RWPE2 (cell line): ENCODE measurements at regions not wholly inside any gene's neighbourhood (a gene's known extent, or its start where the extent isn't known, plus 50 kb on each side); places are given as distances from the start of the nearest gene placed in this dataset.

ENCODE experiments used
- ATAC-seq: fragments of 200-7000 bp; cut with Tn5 transposase; 3 replicates; pipeline ENCODE4 v1.9.1; 2021; ENCODE audit warnings: low read depth
- DNase-seq: peaks from one replicate; pipeline ENCODE4 v3.0.0-alpha.2; 2020; ENCODE audit warnings: low spot score
- H3K27ac ChIP-seq: fragments of 450-650 bp; 2 replicates; pipeline ENCODE4 v1.5.1; 2017; ENCODE audit warnings: mild to moderate bottlenecking; ENCODE audit not compliant: poor library complexity, severe bottlenecking
- H3K27me3 ChIP-seq: fragments of 250-450 bp; sonication (Bioruptor Pico); 2 replicates; pipeline ENCODE4 v1.5.1; 2021; ENCODE audit warnings: mild to moderate bottlenecking, moderate library complexity; ENCODE audit not compliant: insufficient read depth, poor library complexity, severe bottlenecking
- H3K36me3 ChIP-seq: fragments of 250-450 bp; sonication (Bioruptor Pico); 2 replicates; pipeline ENCODE4 v1.5.1; 2020; ENCODE audit warnings: low read depth, mild to moderate bottlenecking, moderate library complexity
- H3K4me1 ChIP-seq: fragments of 250-450 bp; sonication (Bioruptor Pico); 2 replicates; pipeline ENCODE4 v1.5.1; 2021; ENCODE audit warnings: mild to moderate bottlenecking, moderate library complexity; ENCODE audit not compliant: insufficient read depth, poor library complexity, severe bottlenecking
- H3K4me3 ChIP-seq: fragments of 250-450 bp; sonication (Bioruptor Pico); 2 replicates; pipeline ENCODE4 v1.5.1; 2021; ENCODE audit warnings: mild to moderate bottlenecking, moderate library complexity; ENCODE audit not compliant: severe bottlenecking
- H3K9me3 ChIP-seq: fragments of 250-450 bp; sonication (Bioruptor Pico); 2 replicates; pipeline ENCODE4 v1.5.1; 2021; ENCODE audit warnings: mild to moderate bottlenecking, moderate library complexity; ENCODE audit not compliant: severe bottlenecking
- TF ChIP-seq, protein P1 (sequence below): fragments of 450-650 bp; IDR thresholded peaks from one replicate; pipeline ENCODE4 v1.5.1; 2017; ENCODE audit warnings: mild to moderate bottlenecking, moderate library complexity; ENCODE audit not compliant: poor library complexity, severe bottlenecking

DNA sequence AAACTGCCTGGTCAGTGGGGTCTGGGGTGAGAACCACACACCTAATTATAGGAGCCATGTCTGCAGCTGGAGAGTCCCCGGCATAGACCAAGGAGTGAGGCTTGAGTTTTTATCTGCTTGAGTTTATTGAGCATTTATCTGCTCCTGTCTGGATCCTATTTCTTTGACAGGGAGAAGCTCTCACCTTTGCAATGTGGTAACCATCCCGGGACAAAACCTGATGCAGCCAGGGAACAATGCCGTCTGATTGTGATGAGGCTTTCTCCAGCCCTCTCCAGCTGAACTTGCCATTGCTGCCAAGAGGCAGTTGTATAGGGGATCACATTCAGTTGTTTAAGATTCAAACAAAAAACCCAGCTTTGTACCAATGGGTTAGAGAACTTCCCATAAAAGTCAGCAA is 324.4 kb downstream of the TSN start:
- TF ChIP-seq, protein P1, sequence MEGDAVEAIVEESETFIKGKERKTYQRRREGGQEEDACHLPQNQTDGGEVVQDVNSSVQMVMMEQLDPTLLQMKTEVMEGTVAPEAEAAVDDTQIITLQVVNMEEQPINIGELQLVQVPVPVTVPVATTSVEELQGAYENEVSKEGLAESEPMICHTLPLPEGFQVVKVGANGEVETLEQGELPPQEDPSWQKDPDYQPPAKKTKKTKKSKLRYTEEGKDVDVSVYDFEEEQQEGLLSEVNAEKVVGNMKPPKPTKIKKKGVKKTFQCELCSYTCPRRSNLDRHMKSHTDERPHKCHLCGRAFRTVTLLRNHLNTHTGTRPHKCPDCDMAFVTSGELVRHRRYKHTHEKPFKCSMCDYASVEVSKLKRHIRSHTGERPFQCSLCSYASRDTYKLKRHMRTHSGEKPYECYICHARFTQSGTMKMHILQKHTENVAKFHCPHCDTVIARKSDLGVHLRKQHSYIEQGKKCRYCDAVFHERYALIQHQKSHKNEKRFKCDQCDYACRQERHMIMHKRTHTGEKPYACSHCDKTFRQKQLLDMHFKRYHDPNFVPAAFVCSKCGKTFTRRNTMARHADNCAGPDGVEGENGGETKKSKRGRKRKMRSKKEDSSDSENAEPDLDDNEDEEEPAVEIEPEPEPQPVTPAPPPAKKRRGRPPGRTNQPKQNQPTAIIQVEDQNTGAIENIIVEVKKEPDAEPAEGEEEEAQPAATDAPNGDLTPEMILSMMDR, result no peak
- Histone ChIP-seq H3K27ac (no peak overlapping the region), H3K4me3 (no peak overlapping the region), H3K4me1 (no peaks in the 10 kb centered on the region), H3K9me3 (no peaks in the 10 kb centered on the region), H3K27me3 (no peaks in the 10 kb centered on the region), H3K36me3 (no peaks in the 10 kb centered on the region)
- ATAC-seq, result no peak
- DNase-seq, result no peak

DNA sequence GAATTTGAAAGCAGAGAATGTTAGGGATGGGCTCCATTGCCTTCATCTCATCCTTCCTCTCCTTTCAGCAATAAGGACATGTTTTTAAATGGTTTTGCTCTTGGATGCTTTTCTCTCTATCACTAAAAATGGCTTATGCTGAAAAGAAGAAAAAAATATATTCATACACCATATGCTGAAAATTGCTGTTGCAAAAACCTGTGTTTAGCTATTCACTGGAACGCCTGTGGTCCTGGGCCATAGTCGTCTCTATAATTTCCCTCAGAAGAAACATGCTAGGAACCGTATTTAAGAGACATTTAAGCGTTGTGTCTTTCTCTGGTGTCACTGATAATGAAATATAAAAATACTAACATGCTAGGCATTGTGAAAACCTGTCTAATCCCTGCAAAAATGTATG is 324.9 kb downstream of the TSN start:
- no peaks in the 10 kb centered on the region for H3K4me1 ChIP-seq
- no peaks in the 10 kb centered on the region for H3K9me3 ChIP-seq
- no peaks in the 10 kb centered on the region for H3K36me3 ChIP-seq
- no peak overlapping the region for H3K4me3 ChIP-seq
- no peak for ATAC-seq
- TF ChIP-seq, protein P1, result no peak
- H3K27me3 ChIP-seq, result no peaks in the 10 kb centered on the region
- H3K27ac ChIP-seq, result no peak overlapping the region
- DNase-seq, result no peak

GRCh38 chr2:122080871-122081270 is 325.4 kb downstream of the TSN start:
- no peaks in the 10 kb centered on the region for H3K27me3 ChIP-seq
- ATAC-seq, result no peak

DNA sequence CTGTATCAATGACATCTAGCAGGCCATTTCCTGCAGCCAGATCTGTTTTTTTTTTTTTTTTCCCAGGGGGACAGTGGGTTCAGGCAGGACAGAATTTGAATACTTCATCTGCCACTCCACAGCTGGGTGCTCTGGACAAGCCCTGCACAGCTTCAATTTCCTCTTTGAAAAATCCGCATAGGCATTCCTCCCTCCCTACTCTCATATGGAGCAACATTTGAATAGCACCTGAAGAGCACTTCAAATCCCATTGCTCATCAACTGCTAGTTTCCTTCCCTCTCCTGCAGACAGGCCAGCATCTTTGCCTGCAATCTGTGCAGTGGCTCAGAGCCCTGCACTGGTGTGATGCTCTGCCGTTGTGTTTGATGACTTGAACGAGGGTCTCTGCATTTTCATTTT is 326.3 kb downstream of the TSN start:
- ATAC-seq (no peak), DNase-seq (no peak)

More at GRCh38 chr2:122080871-122081270, 325.4 kb downstream of the TSN start:
- no peaks in the 10 kb centered on the region for H3K9me3 ChIP-seq
- H3K4me3 ChIP-seq, result no peak overlapping the region
- H3K27ac ChIP-seq, result no peak overlapping the region
- no peaks in the 10 kb centered on the region for H3K36me3 ChIP-seq
- no peaks in the 10 kb centered on the region for H3K4me1 ChIP-seq
- TF ChIP-seq, protein P1, result no peak
- DNase-seq, result no peak

More for the DNA sequence above, 326.3 kb downstream of the TSN start:
- H3K4me3 ChIP-seq, result no peak overlapping the region
- H3K27ac ChIP-seq, result no peak overlapping the region
- no peaks in the 10 kb centered on the region for H3K9me3 ChIP-seq
- H3K4me1 ChIP-seq, result no peaks in the 10 kb centered on the region
- H3K36me3 ChIP-seq, result no peaks in the 10 kb centered on the region
- TF ChIP-seq, protein P1, result no peak
- no peaks in the 10 kb centered on the region for H3K27me3 ChIP-seq
